VCaP (cell line): ENCODE measurements at regions not wholly inside any gene's neighbourhood (a gene's known extent, or its start where the extent isn't known, plus 50 kb on each side); places are given as distances from the start of the nearest gene placed in this dataset.

Experiments
- H3K27ac ChIP-seq: fragments of 450-650 bp; 2 replicates; pipeline ENCODE4 v1.5.1; 2017
- TF ChIP-seq, protein P1 (sequence below): fragments of 450-650 bp; conservative IDR thresholded peaks from 2 replicates; pipeline ENCODE4 v1.5.1; 2017; ENCODE audit warnings: mild to moderate bottlenecking, moderate library complexity

DNA sequence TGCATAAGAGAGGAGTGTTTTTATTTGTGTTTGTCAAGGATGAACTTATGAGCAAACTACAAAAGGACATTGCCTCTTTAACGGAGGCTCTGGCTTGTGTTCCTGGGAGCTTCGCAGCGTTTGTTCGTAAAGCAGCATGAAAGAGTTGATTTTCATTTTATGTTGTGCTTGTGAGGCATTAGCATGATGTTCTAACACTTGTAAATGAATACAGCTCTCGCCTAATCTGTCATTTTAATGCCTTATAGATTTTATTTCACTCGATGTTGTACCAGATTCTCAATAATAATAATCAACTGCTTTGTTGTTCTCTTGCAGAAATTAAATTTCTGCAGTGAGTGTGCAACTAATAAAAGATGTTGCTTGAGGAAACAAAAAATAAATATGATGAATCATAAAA lies 687.3 kb upstream of the FANCL start:
- TF ChIP-seq, protein P1, sequence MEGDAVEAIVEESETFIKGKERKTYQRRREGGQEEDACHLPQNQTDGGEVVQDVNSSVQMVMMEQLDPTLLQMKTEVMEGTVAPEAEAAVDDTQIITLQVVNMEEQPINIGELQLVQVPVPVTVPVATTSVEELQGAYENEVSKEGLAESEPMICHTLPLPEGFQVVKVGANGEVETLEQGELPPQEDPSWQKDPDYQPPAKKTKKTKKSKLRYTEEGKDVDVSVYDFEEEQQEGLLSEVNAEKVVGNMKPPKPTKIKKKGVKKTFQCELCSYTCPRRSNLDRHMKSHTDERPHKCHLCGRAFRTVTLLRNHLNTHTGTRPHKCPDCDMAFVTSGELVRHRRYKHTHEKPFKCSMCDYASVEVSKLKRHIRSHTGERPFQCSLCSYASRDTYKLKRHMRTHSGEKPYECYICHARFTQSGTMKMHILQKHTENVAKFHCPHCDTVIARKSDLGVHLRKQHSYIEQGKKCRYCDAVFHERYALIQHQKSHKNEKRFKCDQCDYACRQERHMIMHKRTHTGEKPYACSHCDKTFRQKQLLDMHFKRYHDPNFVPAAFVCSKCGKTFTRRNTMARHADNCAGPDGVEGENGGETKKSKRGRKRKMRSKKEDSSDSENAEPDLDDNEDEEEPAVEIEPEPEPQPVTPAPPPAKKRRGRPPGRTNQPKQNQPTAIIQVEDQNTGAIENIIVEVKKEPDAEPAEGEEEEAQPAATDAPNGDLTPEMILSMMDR = no peak
- no peak overlapping the region for H3K27ac ChIP-seq

DNA sequence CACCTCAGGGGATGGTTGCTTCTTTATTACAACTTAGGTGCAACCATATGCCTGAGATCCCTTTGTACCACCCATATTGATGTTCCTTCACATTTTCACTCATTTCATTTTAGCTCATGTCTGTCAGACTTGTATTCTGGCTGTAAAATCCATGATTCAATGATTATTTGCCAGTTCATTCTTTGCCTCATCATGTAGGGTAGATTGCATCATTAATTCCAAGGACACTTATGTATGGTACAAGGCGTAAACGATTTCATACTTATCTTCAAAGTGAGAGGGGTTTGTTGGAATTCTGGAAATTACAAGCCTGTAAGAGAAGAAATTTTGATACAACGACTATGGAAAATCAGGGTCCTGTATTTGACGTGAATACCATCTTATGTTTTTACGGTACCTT lies 685.0 kb upstream of the FANCL start:
- TF ChIP-seq, protein P1 = no peak
- no peak overlapping the region for H3K27ac ChIP-seq

DNA sequence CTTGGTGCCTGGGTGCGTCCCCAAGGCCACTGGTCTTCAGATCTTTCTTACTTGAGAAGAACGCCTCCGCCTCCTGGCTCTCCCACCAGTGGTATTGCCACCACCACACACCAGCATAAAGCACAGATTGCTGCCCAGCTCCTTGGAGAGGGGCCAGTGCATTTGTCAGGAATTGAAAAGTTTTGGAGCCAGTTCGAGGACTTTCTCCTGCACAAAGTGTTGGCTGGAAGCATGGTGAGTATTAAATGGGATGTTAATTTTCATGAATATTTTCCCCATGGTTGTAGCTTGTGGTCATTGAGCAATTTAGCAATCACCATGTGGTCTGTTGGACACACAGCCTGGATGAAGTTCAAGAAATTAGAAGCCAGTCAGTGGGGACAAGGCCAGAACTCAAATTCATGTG lies 684.6 kb upstream of the FANCL start:
- no peak overlapping the region for H3K27ac ChIP-seq
- TF ChIP-seq, protein P1 = no peak

DNA sequence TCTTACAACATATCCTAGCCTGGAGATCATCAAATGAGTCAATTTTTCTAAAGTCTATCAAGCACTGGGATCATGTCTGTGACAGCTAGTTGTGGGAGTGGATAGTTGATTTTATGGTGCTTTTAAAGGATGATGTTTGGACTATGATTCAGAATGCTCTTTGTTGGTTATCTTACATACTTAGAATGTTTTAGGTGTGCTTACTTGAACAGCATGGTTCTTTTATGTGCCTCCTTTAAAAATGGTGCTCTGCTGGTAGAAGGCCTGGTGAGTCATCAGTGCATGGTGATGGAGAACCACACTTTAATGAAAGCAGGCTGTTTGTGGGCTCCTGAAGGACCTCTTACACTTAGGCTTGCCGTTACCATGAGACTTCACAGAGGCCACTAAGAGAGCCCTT lies 682.7 kb upstream of the FANCL start:
- TF ChIP-seq, protein P1 = no peak
- H3K27ac ChIP-seq = no peak overlapping the region

DNA sequence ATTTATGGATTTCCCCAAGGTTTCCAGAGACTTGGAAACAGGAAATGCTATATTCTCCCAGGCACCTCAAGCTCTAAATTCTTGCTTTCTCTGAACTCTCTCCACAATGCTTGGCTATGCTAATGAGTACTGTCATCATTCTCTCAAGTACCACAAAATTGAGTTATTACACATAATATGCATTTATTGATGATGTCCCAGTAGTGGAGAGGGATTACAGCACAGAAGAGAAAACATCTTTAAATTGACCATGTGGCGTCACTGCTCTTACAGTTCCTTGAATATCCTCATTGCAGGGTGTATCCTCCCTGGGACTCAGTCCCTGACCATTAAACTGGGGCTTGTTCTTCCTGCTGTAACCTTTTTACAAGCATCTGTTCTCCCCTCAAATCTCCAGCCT lies 681.1 kb upstream of the FANCL start:
- TF ChIP-seq, protein P1 = no peak
- no peak overlapping the region for H3K27ac ChIP-seq

DNA sequence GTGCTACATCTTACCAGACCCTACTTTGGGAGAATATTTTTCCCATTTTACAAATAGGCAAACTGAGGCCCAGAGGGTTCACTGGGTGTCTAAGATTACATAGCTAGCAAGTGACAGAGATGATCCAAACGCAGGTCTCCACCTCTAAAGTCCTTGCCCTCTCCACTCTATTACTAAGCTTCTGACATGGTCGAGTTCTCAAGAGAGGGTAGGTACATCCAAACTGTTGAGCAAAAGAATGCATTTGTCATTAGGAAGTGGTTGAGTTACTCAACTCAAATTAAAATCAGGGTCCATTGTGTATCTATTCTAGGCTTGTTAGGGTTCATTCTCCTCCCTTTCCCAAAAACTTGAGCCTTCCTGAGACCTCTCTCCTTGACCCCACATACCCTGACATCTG lies 680.6 kb upstream of the FANCL start:
- H3K27ac ChIP-seq = no peak overlapping the region
- TF ChIP-seq, protein P1 = no peak

GRCh38 chr2:58920001-58920400 lies 678.9 kb upstream of the FANCL start:
- H3K27ac ChIP-seq = no peak overlapping the region
- TF ChIP-seq, protein P1 = no peak

- TF ChIP-seq, protein P1 = no peak
- no peak overlapping the region for H3K27ac ChIP-seq
These were observed 678.2 kb upstream of the FANCL start for GRCh38 chr2:58919316-58919715.
